ENCODE measurements at regions not wholly inside any gene's neighbourhood (a gene's known extent, or its start where the extent isn't known, plus 50 kb on each side); places are given as distances from the start of the nearest gene placed in this dataset.

DNA sequence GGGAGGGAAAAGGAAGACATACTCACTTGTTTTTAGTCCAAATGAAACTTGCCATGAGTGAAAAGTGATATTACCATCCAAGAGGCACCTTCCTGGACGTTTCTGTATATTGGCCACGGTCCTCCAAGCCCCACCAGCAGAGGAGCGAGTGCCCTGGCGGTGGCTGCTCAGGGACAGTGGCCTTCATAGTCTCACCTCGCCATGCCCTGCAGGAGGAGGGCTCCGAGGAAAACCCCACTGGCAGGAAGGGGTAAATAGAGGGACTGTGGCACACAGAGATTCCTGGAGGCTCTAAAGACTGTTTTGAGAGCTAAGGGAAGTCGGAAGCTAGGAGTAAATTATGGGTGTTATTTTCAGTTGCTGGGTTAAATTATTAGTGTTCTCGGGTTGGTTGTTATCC, 98.4 kb upstream of the UBL3 start:
- intact Hi-C loops (cut with DNase I) = no loop called here
- DNase-seq = no peak
- no peak for TF ChIP-seq CTCF (IDR thresholded peaks at IDR 0.05; ENCODE audit: borderline replicate concordance, extremely low read depth, insufficient read depth)
- Histone ChIP-seq H3K27me3 (ENCODE audit: control insufficient read depth, insufficient read depth, low read length) (no peaks in the 10 kb centered on the region), H3K9me3 (ENCODE audit: control insufficient read depth in 2 of 3, insufficient read depth in 1 of 3, low read length in 3 of 3) (no peaks in the 10 kb centered on the region), H3K9ac (ENCODE audit: low read length in 3 of 3) (no peak overlapping the region), H3K4me3 (ENCODE audit: low read length in 3 of 3) (no peak overlapping the region), H3K27ac (ENCODE audit: low read depth in 2 of 2, low read length in 2 of 2) (no peak overlapping the region), H3K36me3 (ENCODE audit: control insufficient read depth in 2 of 3, insufficient read depth in 3 of 3, low read length in 3 of 3) (no peaks in the 10 kb centered on the region), H3K4me1 (ENCODE audit: control insufficient read depth in 2 of 3, insufficient read depth in 2 of 3, low read depth in 1 of 3, low read length in 3 of 3) (no peaks in the 10 kb centered on the region)
- FAIRE-seq = no peak

- H3K27me3 ChIP-seq (ENCODE audit: control insufficient read depth, insufficient read depth, low read length) = no peaks in the 10 kb centered on the region
- H3K36me3 ChIP-seq (ENCODE audit: control insufficient read depth in 2 of 3, insufficient read depth in 3 of 3, low read length in 3 of 3) = no peaks in the 10 kb centered on the region
- no peak overlapping the region for H3K27ac ChIP-seq (ENCODE audit: low read depth in 2 of 2, low read length in 2 of 2)
- H3K9ac ChIP-seq (ENCODE audit: low read length in 3 of 3) = no peak overlapping the region
- DNase-seq = no peak
- FAIRE-seq = no peak
- H3K9me3 ChIP-seq (ENCODE audit: control insufficient read depth in 2 of 3, insufficient read depth in 1 of 3, low read length in 3 of 3) = no peaks in the 10 kb centered on the region
- no peaks in the 10 kb centered on the region for H3K4me1 ChIP-seq (ENCODE audit: control insufficient read depth in 2 of 3, insufficient read depth in 2 of 3, low read depth in 1 of 3, low read length in 3 of 3)
- no peak overlapping the region for H3K4me3 ChIP-seq (ENCODE audit: low read length in 3 of 3)
- TF ChIP-seq CTCF (IDR thresholded peaks at IDR 0.05; ENCODE audit: borderline replicate concordance, extremely low read depth, insufficient read depth) = no peak
- intact Hi-C loops (cut with DNase I) = no loop called here
These were observed 97.8 kb upstream of the UBL3 start for GRCh38 chr13:29948244-29948643.

- Histone ChIP-seq H3K4me3 (ENCODE audit: low read length in 3 of 3) (no peak overlapping the region), H3K4me1 (ENCODE audit: control insufficient read depth in 2 of 3, insufficient read depth in 2 of 3, low read depth in 1 of 3, low read length in 3 of 3) (no peaks in the 10 kb centered on the region), H3K36me3 (ENCODE audit: control insufficient read depth in 2 of 3, insufficient read depth in 3 of 3, low read length in 3 of 3) (no peaks in the 10 kb centered on the region), H3K9ac (ENCODE audit: low read length in 3 of 3) (no peak overlapping the region), H3K9me3 (ENCODE audit: control insufficient read depth in 2 of 3, insufficient read depth in 1 of 3, low read length in 3 of 3) (no peaks in the 10 kb centered on the region), H3K27me3 (ENCODE audit: control insufficient read depth, insufficient read depth, low read length) (no peaks in the 10 kb centered on the region), H3K27ac (ENCODE audit: low read depth in 2 of 2, low read length in 2 of 2) (no peak overlapping the region)
- no peak for TF ChIP-seq CTCF (IDR thresholded peaks at IDR 0.05; ENCODE audit: borderline replicate concordance, extremely low read depth, insufficient read depth)
- FAIRE-seq (no peak), DNase-seq (no peak)
- intact Hi-C loops (cut with DNase I) = no loop called here
These were observed 97.4 kb upstream of the UBL3 start for GRCh38 chr13:29947839-29948238.

DNA sequence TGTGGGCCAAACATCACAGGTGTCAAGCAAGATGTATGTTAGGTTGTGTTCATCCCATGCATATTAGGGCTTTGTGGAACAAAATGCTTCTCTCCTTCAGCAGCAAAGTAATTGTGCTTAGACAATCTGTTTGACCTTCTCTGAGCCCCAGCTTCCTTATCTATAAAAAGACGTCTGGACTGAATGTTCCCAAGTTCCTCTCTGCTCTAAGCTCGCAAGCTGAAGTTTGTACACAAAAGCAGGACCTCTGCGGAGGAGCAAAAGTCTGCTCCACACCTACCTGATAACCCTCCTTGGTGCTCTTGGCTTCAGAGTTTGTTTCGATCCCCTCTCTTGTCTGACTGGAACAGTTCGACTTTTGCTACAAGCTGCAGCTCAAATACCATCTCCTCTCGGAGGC, 95.7 kb upstream of the UBL3 start:
- intact Hi-C loops (cut with DNase I) = no loop called here
- no peak overlapping the region for H3K27ac ChIP-seq (ENCODE audit: low read depth in 2 of 2, low read length in 2 of 2)
- H3K27me3 ChIP-seq (ENCODE audit: control insufficient read depth, insufficient read depth, low read length) = no peaks in the 10 kb centered on the region
- H3K9ac ChIP-seq (ENCODE audit: low read length in 3 of 3) = no peak overlapping the region
- H3K4me3 ChIP-seq (ENCODE audit: low read length in 3 of 3) = no peak overlapping the region
- FAIRE-seq = no peak
- no peaks in the 10 kb centered on the region for H3K9me3 ChIP-seq (ENCODE audit: control insufficient read depth in 2 of 3, insufficient read depth in 1 of 3, low read length in 3 of 3)
- no peaks in the 10 kb centered on the region for H3K4me1 ChIP-seq (ENCODE audit: control insufficient read depth in 2 of 3, insufficient read depth in 2 of 3, low read depth in 1 of 3, low read length in 3 of 3)
- H3K36me3 ChIP-seq (ENCODE audit: control insufficient read depth in 2 of 3, insufficient read depth in 3 of 3, low read length in 3 of 3) = no peaks in the 10 kb centered on the region
- DNase-seq = no peak
- TF ChIP-seq CTCF (IDR thresholded peaks at IDR 0.05; ENCODE audit: borderline replicate concordance, extremely low read depth, insufficient read depth) = no peak

All from kidney (tissue), 13 donors.